GM21381 (cell line): ENCODE measurements at regions not wholly inside any gene's neighbourhood (a gene's known extent, or its start where the extent isn't known, plus 50 kb on each side); places are given as distances from the start of the nearest gene placed in this dataset.
A peak's percentile ranks its signal among the peaks of the same experiment; 100 is the strongest.

ENCODE experiments used
- ATAC-seq: cut with Tn5 transposase; IDR thresholded peaks from one replicate; pipeline ENCODE4 v1.9.1; 2021; ENCODE audit warnings: mild to moderate bottlenecking, moderate library complexity; ENCODE audit not compliant: unreplicated experiment

- no peak for ATAC-seq
These were observed 824.6 kb downstream of the TUSC7 start for GRCh38 chr3:117534138-117534537.

DNA sequence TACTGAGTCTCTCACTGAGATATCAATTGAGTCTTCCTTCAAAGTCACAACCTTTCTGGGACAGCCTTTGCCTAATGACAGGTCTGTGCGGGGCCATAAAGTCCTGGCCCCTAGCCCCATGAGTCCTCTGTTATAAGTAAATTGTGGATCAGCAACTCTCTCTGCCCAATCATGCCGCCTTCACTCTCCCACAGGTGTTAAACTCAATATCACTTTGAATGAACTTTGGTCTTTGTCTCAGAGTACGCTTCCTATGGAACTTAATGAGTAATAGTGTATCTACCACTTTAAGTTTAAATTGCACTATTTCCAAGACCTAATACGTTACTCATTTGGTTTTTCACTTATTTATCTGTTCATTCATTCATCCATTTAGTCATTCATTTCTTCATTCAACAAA, 826.4 kb downstream of the TUSC7 start:
- ATAC-seq = no peak

GRCh38 chr3:117537949-117538348, 828.4 kb downstream of the TUSC7 start:
- ATAC-seq = no peak

DNA sequence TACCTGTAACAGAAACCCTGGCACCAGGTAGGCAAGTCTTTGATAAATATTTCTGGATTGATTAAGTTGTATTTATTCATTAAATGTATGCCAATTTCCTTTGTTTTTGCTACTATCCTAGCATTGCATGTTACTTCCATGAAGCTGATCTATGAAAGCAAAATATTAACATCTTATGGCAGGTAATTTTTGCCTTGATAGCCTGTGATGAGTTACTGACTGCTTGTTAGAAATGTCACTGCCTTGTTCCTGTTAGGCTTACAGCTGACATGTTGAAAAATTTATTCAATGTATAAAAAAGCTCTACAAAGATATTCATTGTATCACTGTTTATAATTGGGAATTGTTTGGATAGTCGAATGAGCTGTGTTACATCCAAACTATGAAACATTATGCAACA, 830.1 kb downstream of the TUSC7 start:
- ATAC-seq = no peak

GRCh38 chr3:117540597-117540996, 831.0 kb downstream of the TUSC7 start:
- ATAC-seq = no peak

DNA sequence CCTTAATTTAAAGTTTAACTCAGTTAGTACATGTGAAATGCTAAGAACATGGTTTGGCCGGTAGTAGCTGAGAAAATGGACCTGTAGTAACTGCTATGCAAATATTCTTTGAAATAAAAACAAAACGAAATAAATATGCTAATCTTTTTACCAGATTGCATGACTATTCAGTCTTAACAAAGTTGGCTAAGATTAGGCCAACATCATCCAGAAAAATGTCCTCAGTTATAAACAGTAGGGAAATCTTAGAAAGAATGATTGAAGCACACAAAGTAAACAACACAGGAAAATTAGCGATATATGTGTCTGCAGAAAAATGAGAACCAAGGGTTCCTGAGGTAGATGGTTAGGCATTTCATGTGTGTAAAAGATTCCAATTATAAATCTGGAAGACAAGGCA, 832.1 kb downstream of the TUSC7 start:
- no peak for ATAC-seq

DNA sequence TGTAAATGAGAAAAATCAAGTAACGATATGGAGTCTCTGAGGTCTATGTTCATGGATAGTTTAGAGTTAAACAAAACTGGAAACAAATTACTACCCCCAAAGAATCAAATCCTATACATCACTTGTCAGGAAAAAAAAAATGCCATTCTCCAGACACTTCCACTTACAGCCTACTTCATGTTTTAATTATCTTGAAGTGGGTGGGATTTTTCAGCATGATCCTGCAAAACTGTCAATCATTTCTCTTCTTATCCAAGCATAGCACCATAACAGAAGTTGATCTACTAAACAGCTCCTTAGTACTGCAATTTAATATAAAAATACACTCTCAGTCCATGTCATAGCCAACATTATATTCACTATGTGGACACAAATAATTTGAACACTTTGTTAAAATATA, 833.9 kb downstream of the TUSC7 start:
- no peak for ATAC-seq

DNA sequence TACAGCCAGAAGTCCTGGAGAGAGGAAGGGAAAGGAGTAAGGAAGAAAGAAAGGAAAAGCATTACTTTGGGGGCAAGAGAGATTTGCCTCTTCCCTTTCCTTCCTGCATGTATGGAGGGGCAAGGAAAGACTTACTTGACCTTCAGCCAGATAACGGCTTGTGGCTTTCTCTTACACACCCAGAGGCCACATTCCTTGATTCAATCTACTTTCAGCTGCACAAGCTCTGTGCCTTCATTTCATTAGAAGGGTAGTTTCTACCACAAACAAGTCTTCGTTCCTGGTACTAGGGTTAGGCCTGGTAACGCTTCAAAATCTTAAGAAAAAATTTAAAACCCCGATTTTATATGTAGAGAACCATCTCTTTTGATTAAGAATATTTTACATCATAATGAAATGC, 835.9 kb downstream of the TUSC7 start:
- no peak for ATAC-seq

- no peak for ATAC-seq
These were observed 838.5 kb downstream of the TUSC7 start for GRCh38 chr3:117547956-117548550.

DNA sequence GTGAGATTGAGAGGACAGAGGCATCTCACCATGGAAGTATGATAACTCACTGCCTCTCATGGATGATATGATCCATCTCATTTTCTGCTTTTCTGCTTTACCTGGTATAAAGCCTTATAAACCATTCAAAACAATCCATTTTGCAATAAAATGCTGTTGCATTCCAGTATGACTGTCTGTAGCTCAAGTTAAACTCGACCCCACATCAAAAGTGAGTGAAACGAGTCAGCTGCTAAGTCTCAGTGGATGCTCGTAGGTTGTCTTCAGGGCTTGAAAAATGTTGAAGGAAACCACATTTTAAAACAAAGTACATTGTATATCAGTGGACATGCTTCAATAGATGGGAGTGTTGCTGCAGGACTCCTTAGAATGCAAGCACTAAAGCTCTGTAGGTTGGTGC, 839.0 kb downstream of the TUSC7 start:
- ATAC-seq = no peak

DNA sequence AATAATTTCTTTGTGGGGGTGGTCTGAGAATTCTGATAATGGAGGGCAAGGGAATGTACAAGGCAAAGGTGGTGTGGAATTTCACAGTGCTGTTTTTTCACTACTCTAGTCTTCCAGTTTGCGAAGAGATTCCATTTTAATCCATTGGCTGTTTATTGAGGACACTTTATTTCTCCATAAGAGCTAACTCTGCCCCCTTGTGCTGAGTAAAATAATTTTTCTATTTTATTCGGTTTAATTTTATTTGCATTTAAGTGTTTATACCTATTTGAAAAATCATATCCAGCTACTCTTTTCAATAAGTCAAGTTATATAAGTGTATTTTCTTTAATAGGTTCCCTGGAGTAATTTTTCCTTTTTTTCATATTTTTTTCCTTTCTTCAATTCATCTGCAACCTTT, 840.1 kb downstream of the TUSC7 start:
- no peak for ATAC-seq

DNA sequence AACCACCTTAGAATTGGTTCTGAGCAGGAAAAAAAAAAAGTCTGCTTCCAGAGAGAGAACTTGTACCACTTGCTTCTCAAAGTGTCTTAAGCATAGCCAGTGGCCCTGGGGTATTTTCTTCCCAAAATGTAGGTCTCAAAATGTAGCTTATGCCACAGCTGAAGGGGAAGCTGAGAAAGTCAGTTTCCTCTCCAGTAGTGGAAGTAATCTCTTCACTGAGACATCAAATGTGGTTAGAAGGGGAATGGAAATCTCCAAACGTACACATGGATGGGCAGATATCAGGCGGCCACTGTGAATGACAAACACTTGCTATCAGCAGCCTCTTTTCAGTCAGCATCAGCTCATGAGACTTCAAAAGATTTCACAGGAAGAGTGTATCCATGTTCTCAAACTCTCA, 841.2 kb downstream of the TUSC7 start:
- no peak for ATAC-seq

- peak; percentile 92 for ATAC-seq
These were observed 843.9 kb downstream of the TUSC7 start for GRCh38 chr3:117553461-117553860.

- no peak for ATAC-seq
These were observed 847.2 kb downstream of the TUSC7 start for GRCh38 chr3:117556646-117557407.

DNA sequence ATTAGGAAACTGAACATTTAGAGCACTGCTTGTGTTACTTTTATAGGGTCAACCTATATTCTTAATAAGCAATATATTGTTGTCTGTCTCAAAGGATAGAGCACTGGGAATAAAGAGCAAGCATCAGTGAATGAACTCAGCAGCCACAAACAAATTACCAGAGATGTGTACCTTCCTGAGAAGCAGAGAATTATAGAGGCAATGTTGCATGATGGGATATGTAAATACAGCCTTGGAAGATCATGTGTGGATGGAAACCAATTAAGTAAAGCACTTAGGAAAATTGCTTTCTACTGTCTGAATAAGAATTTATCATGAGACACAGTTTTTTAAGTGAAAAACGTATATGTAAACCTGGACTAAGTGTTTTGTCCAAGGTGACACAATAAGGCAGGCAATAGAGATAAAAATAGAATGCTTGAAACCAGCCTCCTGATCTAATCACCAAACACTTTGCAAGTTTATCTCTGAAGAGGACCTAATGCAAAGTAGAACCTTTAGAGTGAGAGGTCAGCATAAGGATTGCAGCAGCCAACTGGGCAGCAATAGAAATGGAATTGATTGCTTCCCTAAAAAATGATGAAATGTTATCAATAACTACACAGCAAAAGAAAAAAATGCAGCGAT, 848.0 kb downstream of the TUSC7 start:
- ATAC-seq = no peak

DNA sequence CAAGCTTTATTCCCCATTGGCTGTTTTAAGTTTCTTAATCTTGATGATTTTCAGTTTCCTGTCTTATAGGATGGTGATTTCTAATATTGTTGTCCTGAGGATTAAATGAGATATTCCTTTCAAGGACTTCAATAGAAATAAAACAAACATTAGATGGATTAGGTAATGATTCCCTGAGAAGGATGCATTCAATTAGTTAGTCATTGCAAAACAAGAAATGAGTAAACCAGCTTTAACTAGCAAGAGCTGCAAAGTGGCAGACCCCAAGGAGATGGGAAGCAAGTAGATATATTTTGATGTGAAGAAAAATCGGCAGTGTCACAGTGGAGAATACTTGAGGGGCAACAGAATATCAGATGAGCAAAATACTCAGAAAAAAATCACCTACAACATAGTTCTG, 849.1 kb downstream of the TUSC7 start:
- ATAC-seq = no peak

GRCh38 chr3:117562000-117562399, 852.4 kb downstream of the TUSC7 start:
- ATAC-seq = no peak

- no peak for ATAC-seq
These were observed 853.5 kb downstream of the TUSC7 start for GRCh38 chr3:117563063-117563462.

DNA sequence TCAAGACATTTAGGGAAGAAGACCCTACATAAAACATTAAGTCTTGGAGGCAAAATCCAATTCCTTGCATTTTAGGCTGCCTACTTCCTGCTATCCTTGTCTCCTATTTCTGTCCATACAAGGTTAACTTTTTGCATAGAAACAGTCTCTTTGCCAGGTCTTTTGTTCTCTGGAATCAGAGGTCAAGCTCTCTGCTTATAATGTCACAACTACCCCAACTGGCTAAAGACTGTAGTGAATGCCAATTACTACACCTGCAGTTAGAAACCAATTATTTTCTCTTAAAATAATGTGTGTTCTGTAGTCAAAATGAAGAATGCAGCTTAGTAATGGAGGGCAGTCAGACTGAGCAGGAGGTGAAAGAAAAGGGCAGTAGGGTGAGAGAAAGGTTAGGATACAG, 856.2 kb downstream of the TUSC7 start:
- no peak for ATAC-seq

DNA sequence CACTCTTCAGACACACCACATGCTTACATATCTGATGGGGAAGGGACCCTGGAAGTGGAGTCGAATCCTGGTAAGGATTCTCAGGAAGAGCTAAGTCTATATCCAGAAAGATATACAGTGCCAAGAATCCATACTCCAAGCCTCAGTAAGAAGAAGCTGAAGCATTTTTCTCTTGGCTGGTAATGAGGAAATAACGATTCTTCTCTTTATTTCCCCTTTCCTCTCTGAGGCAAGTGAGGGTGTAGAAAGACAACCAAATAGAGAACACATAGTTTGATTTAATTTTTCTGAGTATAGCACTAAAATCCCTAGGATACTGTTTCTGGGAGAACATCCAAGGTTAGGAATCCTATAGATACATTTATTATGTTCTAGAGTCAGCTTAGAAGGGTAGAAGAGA, 857.3 kb downstream of the TUSC7 start:
- ATAC-seq = no peak

DNA sequence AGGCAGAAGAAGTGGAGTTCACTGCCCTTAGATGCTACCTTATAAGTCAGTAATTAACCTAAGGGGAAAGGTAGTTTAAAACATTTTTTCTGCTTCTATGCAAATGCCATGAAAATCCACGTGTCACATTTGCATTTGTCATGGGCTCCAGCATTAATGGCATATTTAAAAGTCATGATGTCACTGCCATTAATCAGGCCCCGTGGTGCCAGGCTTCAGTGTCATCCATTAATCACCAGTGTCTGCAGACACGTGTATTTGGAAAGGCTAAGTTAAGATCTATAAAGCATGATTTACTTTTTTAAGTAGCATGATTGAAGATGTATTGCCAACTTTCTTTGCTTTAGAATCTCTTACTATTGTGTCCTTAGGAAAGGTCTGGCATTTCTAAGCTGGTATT, 857.8 kb downstream of the TUSC7 start:
- ATAC-seq = no peak

GRCh38 chr3:117567906-117568305, 858.3 kb downstream of the TUSC7 start:
- ATAC-seq = no peak
